ENCODE measurements at regions not wholly inside any gene's neighbourhood (a gene's known extent, or its start where the extent isn't known, plus 50 kb on each side); places are given as distances from the start of the nearest gene placed in this dataset.

DNA sequence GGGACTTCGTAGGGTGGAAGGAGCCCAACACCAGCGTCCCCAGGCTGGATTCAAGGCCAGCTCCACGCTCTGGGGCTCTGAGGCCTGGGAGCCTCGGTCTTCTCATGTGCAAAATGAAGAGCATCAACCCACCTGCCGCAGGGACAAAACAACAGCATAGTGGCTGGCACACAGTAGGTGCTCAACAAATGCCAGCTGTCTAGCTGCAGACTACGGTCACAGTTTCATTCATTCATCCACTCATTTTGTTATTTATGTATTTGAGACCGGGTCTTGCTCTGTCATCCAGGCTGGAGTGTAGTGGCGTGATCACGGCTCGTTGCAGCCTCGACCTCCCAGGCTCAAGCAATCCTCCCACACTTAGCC is 60.7 kb downstream of the CEBPB start:
- no peak for DNase-seq

DNA sequence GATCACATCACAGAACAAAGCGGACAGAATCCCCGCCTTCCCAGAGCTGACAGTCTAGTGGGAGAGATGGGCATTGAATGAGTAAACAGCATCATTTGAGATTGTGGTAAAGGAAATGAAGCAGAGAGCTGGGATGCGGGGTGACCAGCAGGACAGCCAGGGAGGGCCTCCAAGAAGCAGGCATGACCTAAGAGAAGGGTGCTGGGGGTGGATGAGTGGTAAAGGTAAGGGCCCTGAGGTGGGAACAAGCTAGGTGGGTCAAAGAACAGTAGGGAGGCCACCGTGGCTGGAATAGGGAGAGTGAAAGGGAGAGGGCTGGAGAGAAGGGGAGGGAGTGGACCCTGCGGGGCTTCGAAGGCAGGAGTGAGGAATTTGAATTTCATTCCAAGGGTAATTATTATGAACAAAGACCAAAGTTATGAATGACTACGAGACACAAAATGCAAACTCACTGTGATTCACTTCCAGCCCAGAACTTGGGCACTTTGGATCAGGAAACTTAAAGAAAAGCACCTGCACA is 61.4 kb downstream of the CEBPB start:
- no peak for DNase-seq
- TF ChIP-seq POLR2A (IDR thresholded peaks at IDR 0.05; ENCODE audit: low read length), result no peak
- no peak for TF ChIP-seq GATA1 (IDR thresholded peaks at IDR 0.05; ENCODE audit: low read depth, low read length)

More for the DNA sequence above, 60.7 kb downstream of the CEBPB start:
- TF ChIP-seq POLR2A (IDR thresholded peaks at IDR 0.05; ENCODE audit: low read length) (no peak), GATA1 (IDR thresholded peaks at IDR 0.05; ENCODE audit: low read depth, low read length) (no peak)

DNA sequence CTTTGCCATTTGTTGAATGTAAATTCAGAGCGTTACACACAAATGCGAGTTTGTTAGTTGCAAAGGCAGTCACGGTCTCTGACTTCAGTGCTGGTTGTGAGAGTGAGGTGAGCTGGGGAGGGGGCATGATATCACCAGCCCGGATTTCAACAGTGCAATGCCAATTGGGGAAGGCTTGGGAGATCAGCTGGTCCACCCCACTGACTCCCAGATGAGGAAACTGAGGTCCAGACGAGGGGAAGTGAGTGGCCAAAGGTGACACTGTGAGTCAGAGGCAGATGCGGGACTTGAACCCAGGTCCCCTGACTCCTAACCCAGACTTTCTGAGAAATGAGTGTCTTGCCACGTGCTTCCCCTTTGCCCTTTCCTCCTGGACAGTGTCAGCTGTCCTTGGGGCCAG is 62.1 kb downstream of the CEBPB start:
- DNase-seq, result no peak
- no peak for TF ChIP-seq GATA1 (IDR thresholded peaks at IDR 0.05; ENCODE audit: low read depth, low read length)
- TF ChIP-seq POLR2A (IDR thresholded peaks at IDR 0.05; ENCODE audit: low read length), result no peak

DNA sequence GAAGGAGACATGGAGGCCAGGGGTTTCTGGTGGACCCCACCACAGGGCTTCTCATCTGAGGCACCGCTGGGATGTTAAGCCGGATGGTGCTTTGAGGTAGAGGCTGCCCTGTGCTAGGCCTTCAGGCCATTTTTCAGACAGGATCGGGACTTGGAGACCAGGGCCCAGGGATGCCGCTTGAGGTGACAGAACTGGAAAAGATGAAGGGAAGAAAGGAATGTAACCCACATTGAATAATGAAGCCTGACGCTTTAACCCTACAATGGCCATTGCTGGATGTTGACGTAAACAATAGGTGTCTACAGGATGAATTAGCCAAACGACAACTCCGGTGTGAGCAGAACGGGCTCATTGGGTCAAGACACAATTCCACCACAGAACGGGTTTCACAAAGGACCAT is 62.5 kb downstream of the CEBPB start:
- no peak for TF ChIP-seq POLR2A (IDR thresholded peaks at IDR 0.05; ENCODE audit: low read length)
- TF ChIP-seq GATA1 (IDR thresholded peaks at IDR 0.05; ENCODE audit: low read depth, low read length), result no peak

DNA sequence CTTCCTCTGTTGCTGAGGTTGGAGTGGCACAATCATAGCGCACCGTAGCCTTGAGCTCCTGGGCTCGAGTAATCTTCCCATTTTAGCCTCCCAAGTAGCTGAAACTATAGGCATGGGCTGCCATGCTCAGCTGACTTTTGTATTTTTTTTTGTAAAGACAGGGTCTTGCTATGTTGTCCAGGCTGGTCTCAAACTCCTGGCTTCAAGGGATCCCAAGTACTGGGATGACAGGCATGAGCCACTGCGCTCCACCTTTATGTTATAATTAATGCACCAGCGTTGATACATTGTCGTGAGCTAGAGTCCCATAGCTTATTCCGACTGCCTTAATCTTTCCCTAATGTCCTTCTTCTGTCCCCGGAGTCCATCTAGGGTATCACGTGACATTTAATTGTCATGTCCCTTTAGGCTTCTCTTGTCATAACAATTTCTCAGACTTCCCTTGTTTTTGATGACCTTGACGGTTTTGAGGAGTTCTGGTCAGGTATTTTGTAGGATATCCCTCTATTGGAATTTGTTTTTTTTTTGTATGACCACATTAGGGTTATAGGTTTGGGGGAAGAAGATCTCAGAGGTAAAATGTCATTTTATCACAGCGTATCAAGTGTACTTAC is 63.9 kb downstream of the CEBPB start:
- no peak for TF ChIP-seq POLR2A (IDR thresholded peaks at IDR 0.05; ENCODE audit: low read length)
- TF ChIP-seq GATA1 (IDR thresholded peaks at IDR 0.05; ENCODE audit: low read depth, low read length), result no peak
- no peak for DNase-seq

More for the DNA sequence above, 62.5 kb downstream of the CEBPB start:
- DNase-seq, result no peak

DNA sequence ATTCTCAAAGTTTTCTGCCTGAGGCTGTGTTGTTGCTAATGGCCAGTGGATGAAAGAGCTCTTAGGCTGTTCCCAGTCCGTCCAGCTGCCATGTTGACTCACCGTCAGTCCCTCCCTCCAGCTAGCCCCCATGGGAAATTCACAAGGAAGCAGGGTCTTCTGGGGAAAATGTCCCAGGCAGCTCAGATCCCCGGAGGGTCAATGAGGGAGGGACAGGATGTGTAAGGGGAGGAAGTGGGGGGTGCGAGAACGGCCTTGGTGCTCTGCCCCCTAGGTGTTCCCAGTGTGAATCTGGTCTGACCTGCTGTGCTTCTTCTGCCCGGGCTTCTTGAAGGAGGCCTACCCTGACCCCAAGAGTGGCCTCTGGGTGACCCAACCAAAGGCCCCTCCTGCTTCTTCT is 65.9 kb downstream of the CEBPB start:
- no peak for DNase-seq
- no peak for TF ChIP-seq POLR2A (IDR thresholded peaks at IDR 0.05; ENCODE audit: low read length)
- TF ChIP-seq GATA1 (IDR thresholded peaks at IDR 0.05; ENCODE audit: low read depth, low read length), result no peak

DNA sequence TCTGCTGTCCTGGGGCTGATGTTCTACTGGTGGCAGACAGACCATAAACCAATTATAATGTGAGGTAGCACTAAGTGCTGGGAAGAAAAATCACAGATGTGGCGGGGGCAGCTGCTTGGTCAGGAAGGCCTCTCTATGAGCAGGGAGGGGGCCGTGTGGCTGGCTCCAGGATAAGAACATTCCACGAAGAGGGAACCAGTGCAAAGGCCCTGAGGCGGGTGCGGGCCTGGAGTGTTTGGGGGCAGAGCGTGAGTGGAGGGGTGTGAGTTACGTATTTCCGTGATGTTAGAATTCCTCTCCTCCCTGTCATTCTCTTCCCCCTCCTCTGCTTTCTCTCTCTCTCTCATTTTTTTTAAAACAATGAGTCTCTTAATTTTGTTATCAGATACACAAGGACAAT is 67.2 kb downstream of the CEBPB start:
- no peak for DNase-seq
- TF ChIP-seq POLR2A (IDR thresholded peaks at IDR 0.05; ENCODE audit: low read length) (no peak), GATA1 (IDR thresholded peaks at IDR 0.05; ENCODE audit: low read depth, low read length) (no peak)

DNA sequence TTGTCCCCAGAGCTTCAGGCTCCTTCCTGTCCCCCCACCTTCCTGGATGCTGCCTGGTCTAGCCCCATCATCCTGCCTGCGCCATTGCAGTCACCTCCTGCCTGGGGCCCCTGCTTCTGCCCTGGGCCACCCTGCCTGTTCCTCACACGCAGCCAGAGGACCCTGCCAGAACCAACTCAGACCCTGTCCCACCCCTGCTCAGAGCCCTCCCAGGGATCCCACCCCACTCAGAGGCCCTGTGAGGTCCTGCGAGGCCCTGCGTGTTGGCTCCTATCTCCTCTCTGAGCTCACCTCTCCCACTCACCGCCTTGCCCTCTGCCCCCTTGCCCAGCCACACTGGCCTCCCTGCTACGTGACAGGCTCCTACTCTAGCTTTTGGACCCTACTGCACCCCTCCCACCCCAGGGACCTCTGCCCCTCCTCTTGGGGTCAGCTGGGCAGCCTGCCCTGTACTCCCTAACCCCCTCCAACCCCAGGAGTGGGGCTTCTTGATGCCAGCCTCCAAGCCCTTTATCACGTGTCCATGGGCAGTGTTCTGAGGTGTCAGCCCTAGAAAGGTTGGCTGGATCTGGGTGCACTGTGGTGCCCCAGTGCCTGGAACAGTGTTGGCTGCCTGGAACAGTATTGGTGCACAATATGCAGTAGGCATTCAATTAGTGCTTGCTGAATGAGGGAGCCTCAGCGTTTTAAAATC is 68.3 kb downstream of the CEBPB start:
- no peak for TF ChIP-seq GATA1 (IDR thresholded peaks at IDR 0.05; ENCODE audit: low read depth, low read length)
- no peak for DNase-seq

DNA sequence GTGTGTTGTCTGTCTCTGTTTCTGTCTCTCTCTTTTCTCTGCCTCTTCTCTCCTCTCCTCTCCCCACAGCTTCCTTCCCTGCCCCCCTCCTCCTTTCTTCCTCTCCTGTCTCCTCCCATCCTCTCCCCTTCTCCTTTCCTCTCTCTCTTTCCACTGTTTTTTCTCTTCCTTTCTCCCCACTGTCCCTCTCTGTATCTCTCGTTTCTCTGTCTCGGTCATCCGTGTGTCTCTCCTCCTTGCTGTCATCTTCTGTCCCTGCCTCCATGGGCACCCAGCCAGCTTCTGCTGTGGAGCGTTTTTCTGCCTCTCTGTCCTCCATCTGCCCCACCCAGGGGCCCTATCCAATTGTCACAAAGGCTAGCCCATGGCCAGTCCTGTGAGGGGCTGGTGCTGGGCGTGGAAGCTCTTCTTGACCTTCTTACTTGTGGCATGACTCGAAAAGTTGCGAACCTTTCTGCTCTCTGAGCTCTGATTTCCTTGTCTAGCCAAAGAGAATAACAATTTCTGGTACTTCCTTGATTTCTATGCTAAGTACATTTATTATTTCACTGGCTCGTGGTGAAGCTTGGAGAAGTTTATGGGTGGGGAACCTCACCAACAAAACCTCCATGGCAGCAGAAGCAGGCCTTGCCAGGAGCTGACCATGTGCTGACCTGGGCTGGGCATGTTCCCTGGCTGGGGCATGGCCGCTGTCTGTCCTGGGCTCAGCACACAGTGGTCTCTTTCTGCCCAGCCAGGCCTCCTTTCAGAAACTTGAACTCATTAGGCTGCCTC is 69.3 kb downstream of the CEBPB start:
- TF ChIP-seq POLR2A (IDR thresholded peaks at IDR 0.05; ENCODE audit: low read length), result no peak
- TF ChIP-seq GATA1 (IDR thresholded peaks at IDR 0.05; ENCODE audit: low read depth, low read length), result no peak
- peak; percentile 65 to 70 for DNase-seq

DNA sequence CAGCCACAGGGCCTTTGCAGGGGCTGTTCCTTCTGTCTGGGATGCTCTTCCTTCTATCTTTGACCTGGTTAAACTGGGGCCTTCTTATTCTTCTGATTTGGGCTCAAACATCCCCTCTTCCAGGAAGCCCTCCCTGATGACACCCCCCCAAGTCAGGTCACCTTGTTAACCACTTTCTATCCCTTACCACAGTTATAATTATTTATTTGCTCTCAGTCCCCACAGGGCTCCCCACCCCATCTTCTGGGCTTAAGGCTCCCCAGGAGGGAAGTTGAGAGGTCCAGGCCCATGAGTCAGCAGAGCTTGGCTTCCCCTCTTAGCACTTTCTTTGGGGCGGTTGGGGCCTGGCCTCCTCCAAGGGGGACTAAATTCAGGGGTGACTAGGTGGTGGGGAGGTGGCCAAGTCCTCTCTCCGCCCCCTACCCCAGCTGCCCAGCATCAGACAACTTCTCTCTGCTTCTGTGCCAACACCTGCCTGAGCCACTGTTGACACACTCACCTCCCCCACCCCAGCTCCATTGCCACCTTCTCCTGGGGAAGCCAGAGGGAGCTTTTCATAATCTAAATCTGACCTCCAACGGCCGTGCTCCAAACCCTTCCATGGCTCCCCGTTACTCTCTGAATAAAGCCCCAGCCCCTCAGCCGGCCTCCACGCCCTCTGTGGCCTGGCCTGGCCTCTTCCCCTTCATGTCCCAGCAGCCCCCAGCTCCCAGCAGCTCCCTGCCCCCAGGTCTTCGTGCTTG is 70.0 kb downstream of the CEBPB start:
- TF ChIP-seq POLR2A (IDR thresholded peaks at IDR 0.05; ENCODE audit: low read length) (no peak), GATA1 (IDR thresholded peaks at IDR 0.05; ENCODE audit: low read depth, low read length) (no peak)
- DNase-seq, result peak; percentile 16 to 33

DNA sequence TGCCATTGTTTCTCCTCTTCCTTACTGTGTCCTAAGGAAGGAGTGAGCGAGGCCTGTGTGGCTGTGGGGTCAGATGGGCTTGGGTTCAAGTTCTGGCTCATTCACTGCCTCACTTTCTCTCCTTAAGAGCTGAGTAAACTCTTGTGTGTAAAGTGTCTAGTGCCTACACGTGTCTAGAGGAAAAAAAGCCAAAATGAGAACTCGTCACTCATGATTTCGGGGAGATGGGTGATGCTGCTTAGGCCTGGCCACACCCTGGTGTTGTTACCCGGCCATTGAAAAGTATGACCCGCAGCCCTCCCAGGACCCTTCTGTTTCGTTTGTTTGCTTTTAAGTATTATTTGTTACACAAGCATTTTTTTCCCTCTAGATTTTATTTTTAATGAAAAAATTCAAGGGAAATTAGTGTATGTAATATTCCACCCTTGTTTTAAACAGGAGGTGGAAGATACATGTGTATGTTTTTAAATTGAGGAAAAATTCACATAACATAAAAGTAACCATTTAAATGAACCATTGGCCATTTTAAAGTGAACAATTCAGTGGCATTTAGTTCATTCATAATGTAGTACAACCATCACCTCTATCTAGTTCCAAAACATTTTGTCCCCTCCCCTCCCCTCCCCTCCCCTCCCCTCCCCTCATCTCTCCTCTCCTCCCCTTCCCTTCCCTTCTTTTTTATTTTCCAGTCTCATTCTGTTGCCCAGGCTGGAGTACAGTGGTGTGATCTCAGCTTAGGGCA is 71.0 kb downstream of the CEBPB start:
- DNase-seq, result no peak
- TF ChIP-seq GATA1 (IDR thresholded peaks at IDR 0.05; ENCODE audit: low read depth, low read length) (no peak), POLR2A (IDR thresholded peaks at IDR 0.05; ENCODE audit: low read length) (no peak)

DNA sequence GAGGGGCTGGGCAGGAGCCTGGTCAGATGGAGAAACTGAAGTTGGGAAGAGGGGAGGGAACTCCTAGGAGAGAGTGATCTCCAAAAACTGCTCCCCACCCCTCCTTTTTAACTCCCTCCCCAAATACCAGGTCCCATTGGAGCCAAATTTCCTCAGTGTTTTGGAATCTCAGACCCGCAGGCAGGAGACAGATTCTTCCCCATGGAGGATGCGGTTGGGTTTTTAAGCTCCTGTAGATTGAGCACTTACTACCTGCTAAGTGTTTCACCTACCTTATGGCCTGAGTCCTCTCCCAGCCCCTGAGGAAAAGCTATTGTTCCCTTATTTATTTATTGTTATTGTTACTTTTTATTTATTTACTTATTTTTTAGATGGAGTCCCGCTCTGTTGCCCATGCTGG is 73.2 kb downstream of the CEBPB start:
- TF ChIP-seq POLR2A (IDR thresholded peaks at IDR 0.05; ENCODE audit: low read length) (no peak), GATA1 (IDR thresholded peaks at IDR 0.05; ENCODE audit: low read depth, low read length) (no peak)

DNA sequence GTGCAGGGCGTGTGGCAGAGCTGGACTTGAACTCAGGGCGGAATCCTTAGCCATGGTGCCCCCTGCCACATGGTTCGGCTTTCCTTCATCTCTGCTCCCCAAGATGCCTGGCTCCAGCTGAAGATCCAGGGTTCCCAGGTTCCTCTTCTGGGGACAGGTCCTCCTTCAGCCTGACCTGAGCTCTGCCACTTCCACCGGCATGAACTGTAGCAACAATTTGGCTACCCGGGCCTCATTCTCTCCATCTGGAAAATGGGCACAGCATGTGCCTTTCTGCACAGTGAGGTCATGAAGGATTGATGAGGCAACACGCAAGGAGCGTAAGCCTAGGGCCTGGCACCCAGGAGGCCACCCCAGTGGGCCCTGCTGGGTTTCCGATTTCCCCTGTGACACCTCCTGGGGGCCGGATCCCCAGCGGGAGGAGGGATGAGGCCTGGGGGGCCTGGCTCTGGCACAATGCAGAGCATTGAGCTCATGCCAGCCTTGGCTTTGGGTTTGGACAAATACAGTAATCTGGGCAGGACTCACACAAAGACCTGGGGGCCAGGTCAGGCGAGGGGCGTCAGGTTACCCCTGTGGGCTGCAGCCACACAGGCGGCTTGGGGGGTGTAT is 74.0 kb downstream of the CEBPB start:
- no peak for TF ChIP-seq GATA1 (IDR thresholded peaks at IDR 0.05; ENCODE audit: low read depth, low read length)
- no peak for TF ChIP-seq POLR2A (IDR thresholded peaks at IDR 0.05; ENCODE audit: low read length)
- DNase-seq, result no peak

More for the DNA sequence above, 73.2 kb downstream of the CEBPB start:
- DNase-seq, result no peak
